ENCODE measurements at regions not wholly inside any gene's neighbourhood (a gene's known extent, or its start where the extent isn't known, plus 50 kb on each side); places are given as distances from the start of the nearest gene placed in this dataset.
"Not testable (repeated sequence)": the region's sequence is repeated elsewhere in the genome, so short reads cannot be mapped to it uniquely, and the experiment has no call there.

DNA sequence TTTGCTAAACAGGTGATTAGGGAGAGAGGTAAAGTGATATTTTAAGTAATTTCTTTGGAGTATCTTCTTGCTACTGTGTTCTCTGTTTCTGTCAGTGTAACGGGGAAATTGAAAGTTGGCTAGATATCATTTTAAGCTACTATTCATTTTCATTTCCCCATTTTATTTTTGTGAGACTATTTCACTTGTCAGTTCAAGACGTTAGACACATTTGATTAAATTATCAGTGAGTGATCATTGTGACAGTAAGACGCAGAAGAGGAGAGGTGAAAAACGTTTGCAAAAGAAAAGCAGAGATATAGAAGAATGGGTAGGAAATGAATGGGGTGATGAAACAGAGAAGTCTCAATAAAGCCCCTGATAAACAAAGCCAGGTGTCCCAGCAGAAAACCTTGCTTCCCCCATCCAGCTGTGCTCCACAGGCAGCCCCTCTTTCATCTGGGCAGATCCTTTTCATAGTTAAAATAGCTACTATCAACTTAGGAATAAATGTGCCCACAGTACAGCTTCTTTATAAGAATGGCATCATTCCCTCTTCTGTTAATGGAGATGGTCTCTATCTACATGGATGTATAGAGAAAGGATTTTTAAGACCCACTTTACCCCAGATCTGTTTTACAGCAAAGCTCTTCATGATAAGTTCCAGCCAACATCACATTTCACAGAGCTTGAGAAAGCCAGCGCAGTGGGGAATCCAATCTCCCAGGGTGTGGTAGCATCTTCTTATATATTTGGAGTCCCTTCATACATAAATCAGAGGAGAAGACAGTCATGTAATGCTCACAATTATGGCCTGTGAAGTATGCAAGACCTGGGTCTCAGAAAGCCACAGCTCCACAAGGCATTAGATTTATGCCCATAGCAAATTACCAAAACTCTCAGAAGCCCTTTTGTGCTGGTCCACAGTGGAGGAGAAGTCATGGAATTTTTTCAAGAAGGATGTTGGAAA lies 138.1 kb upstream of the ITGB1 start:
- peak overlapping the region in 2 of 6 donors; percentile 42 to 57 for H3K27ac Mint-ChIP-seq
- H3K4me1 Mint-ChIP-seq = peaks cover 31 to 42% of the 10 kb centered on the region in 2 donors

GRCh38 chr10:33094263-33095051 lies 136.4 kb upstream of the ITGB1 start:
- Mint-ChIP-seq H3K36me3 (peaks cover 4 to 10% (median 7%) of the 10 kb centered on the region in 3 donors), H3K4me3 (no peak overlapping the region), H3K27ac (peak overlapping the region in 2 of 6 donors; percentile 38 to 73), H3K4me1 (peaks cover 17 to 26% of the 10 kb centered on the region in 2 donors), H3K9me3 (peaks cover 0 to 5% (median 2%) of the 10 kb centered on the region in 6 donors), H3K27me3 (ENCODE audit: low read depth in 3 of 3) (peaks cover 0 to 3% (median 0%) of the 10 kb centered on the region in 3 donors)
- no peak for DNase-seq

More for the DNA sequence above, 138.1 kb upstream of the ITGB1 start:
- peaks cover 0 to 5% (median 2%) of the 10 kb centered on the region in 6 donors for H3K9me3 Mint-ChIP-seq
- no peak overlapping the region for H3K4me3 Mint-ChIP-seq
- H3K27me3 Mint-ChIP-seq (ENCODE audit: low read depth in 3 of 3) = peaks cover 0 to 3% (median 0%) of the 10 kb centered on the region in 3 donors
- H3K36me3 Mint-ChIP-seq = peaks cover 4 to 7% (median 6%) of the 10 kb centered on the region in 3 donors
- no peak for DNase-seq

- Mint-ChIP-seq H3K4me3 (no peak overlapping the region), H3K9me3 (peaks cover 0 to 8% (median 2%) of the 10 kb centered on the region in 6 donors), H3K4me1 (peaks cover 8 to 15% of the 10 kb centered on the region in 2 donors), H3K27ac (no peak overlapping the region), H3K36me3 (peaks cover 4 to 10% (median 7%) of the 10 kb centered on the region in 3 donors), H3K27me3 (ENCODE audit: low read depth in 3 of 3) (no peaks in the 10 kb centered on the region)
- DNase-seq = no peak
Measured at GRCh38 chr10:33093362-33093761, 135.3 kb upstream of the ITGB1 start.

DNA sequence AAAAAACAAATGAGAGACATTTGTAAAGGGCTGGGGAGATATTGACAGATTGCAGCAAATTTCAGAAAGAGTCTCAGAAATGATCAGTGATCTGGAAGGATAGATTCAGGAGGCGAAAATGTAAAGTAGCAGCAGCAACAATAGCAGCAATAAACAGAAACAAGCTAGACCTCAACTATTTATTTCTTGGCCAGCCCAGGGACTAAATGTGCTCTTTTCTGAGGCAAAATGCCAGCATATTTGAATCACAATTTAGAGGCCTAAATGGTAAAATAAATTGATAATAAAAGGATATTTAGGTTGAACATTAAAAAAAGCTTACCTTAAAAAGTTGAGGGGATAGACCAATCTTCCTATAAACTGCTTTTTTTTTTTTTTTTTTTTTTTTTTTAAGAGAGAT lies 134.6 kb upstream of the ITGB1 start:
- H3K4me1 Mint-ChIP-seq = peaks cover 9 to 14% of the 10 kb centered on the region in 2 donors
- peaks cover 0 to 9% (median 3%) of the 10 kb centered on the region in 6 donors for H3K9me3 Mint-ChIP-seq
- H3K36me3 Mint-ChIP-seq = peaks cover 4 to 10% (median 10%) of the 10 kb centered on the region in 3 donors
- no peak overlapping the region for H3K27ac Mint-ChIP-seq
- no peak for DNase-seq
- no peak overlapping the region for H3K4me3 Mint-ChIP-seq
- no peaks in the 10 kb centered on the region for H3K27me3 Mint-ChIP-seq (ENCODE audit: low read depth in 3 of 3)

GRCh38 chr10:33091201-33091600 lies 133.2 kb upstream of the ITGB1 start:
- H3K4me3 Mint-ChIP-seq = no peak overlapping the region
- H3K27ac Mint-ChIP-seq = peak overlapping the region in 1 of 6 donors; percentile 41
- peaks cover 0 to 9% (median 3%) of the 10 kb centered on the region in 6 donors for H3K9me3 Mint-ChIP-seq
- no peak for DNase-seq
- H3K27me3 Mint-ChIP-seq (ENCODE audit: low read depth in 3 of 3) = no peaks in the 10 kb centered on the region
- H3K36me3 Mint-ChIP-seq = peaks cover 4 to 11% (median 10%) of the 10 kb centered on the region in 3 donors
- H3K4me1 Mint-ChIP-seq = peaks cover 16 to 18% of the 10 kb centered on the region in 2 donors

DNA sequence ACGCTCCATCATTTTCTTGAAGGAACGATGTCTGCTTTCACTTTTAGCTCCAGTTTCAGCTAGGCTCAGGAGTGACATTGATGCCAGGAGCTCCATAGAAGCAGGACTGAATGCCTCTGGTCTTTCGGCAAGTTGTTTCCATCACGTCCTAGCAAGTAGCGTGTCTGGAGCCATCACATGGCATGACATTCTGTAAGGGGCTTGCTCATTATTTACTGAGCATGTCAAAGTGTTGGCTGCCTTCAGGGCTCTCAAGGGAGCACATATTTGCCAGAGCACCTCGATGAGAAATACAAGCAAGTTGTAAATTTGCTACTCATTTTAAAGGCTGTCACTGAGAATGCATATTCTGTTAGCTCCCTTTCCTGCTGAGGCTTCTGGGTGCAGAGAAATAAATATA lies 131.0 kb upstream of the ITGB1 start:
- Mint-ChIP-seq H3K9me3 (peaks cover 0 to 5% (median 0%) of the 10 kb centered on the region in 6 donors), H3K4me3 (no peak overlapping the region), H3K27ac (no peak overlapping the region), H3K36me3 (peaks cover 4 to 8% (median 7%) of the 10 kb centered on the region in 3 donors), H3K4me1 (peaks cover 18 to 19% of the 10 kb centered on the region in 2 donors), H3K27me3 (ENCODE audit: low read depth in 3 of 3) (peaks cover 0 to 2% (median 0%) of the 10 kb centered on the region in 3 donors)
- DNase-seq = no peak

- H3K27me3 Mint-ChIP-seq (ENCODE audit: low read depth in 3 of 3) = peaks cover 0 to 2% (median 0%) of the 10 kb centered on the region in 3 donors
- peak overlapping the region in 2 of 6 donors; percentile 2 to 5 for H3K27ac Mint-ChIP-seq
- peaks cover 0 to 4% (median 4%) of the 10 kb centered on the region in 3 donors for H3K36me3 Mint-ChIP-seq
- peaks cover 18 to 19% of the 10 kb centered on the region in 2 donors for H3K4me1 Mint-ChIP-seq
- peaks cover 0 to 5% (median 0%) of the 10 kb centered on the region in 6 donors for H3K9me3 Mint-ChIP-seq
- no peak for DNase-seq
- peak overlapping the region in 3 of 5 donors; percentile 11 to 65 (median 12) for H3K4me3 Mint-ChIP-seq
Measured at GRCh38 chr10:33087922-33088321, 129.9 kb upstream of the ITGB1 start.

- H3K27ac Mint-ChIP-seq = peak overlapping the region in 4 of 6 donors; percentile 4 to 73 (median 28)
- H3K4me1 Mint-ChIP-seq = peaks cover 18 to 19% of the 10 kb centered on the region in 2 donors
- H3K27me3 Mint-ChIP-seq (ENCODE audit: low read depth in 3 of 3) = peaks cover 0 to 2% (median 0%) of the 10 kb centered on the region in 3 donors
- H3K36me3 Mint-ChIP-seq = peaks cover 0 to 4% (median 4%) of the 10 kb centered on the region in 3 donors
- peak overlapping the region in 4 of 5 donors; percentile 12 to 65 (median 29) for H3K4me3 Mint-ChIP-seq
- no peak for DNase-seq
- peaks cover 0 to 5% (median 0%) of the 10 kb centered on the region in 6 donors for H3K9me3 Mint-ChIP-seq
Measured at GRCh38 chr10:33087152-33087551, 129.1 kb upstream of the ITGB1 start.

DNA sequence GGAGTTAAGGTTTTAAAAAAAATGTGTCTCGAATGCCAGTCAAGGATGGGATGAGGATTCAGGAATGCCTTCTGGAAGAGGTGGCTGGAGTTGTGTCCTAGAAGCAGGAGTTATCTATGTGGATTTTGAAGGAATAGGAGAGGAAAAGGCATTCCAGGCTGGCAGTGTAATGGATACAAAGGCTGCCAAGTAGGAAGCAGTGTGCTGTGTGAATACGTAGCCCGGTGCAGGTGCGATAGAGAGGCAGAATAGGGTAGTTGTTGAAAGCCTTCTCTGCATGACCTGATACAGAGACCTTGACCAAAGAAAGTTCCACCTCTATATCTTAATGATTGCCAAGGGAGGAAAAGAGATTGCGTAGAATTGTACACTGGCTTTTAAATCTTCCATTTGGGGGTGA lies 128.1 kb upstream of the ITGB1 start:
- H3K4me3 Mint-ChIP-seq = peak overlapping the region in 1 of 5 donors; percentile 14

GRCh38 chr10:33085313-33085833 lies 127.3 kb upstream of the ITGB1 start:
- H3K36me3 Mint-ChIP-seq = peaks cover 0 to 4% (median 4%) of the 10 kb centered on the region in 3 donors
- no peak for DNase-seq
- H3K4me3 Mint-ChIP-seq = no peak overlapping the region
- peaks cover 18 to 19% of the 10 kb centered on the region in 2 donors for H3K4me1 Mint-ChIP-seq
- peaks cover 0 to 3% (median 0%) of the 10 kb centered on the region in 3 donors for H3K27me3 Mint-ChIP-seq (ENCODE audit: low read depth in 3 of 3)
- H3K27ac Mint-ChIP-seq = peak overlapping the region in 1 of 6 donors; percentile 27
- peaks cover 0 to 5% (median 0%) of the 10 kb centered on the region in 6 donors for H3K9me3 Mint-ChIP-seq

More for the DNA sequence above, 128.1 kb upstream of the ITGB1 start:
- no peak for DNase-seq
- Mint-ChIP-seq H3K36me3 (peaks cover 0 to 4% (median 4%) of the 10 kb centered on the region in 3 donors), H3K4me1 (peaks cover 18 to 19% of the 10 kb centered on the region in 2 donors), H3K27me3 (ENCODE audit: low read depth in 3 of 3) (peaks cover 0 to 2% (median 0%) of the 10 kb centered on the region in 3 donors), H3K9me3 (peaks cover 0 to 5% (median 0%) of the 10 kb centered on the region in 6 donors), H3K27ac (no peak overlapping the region)

DNA sequence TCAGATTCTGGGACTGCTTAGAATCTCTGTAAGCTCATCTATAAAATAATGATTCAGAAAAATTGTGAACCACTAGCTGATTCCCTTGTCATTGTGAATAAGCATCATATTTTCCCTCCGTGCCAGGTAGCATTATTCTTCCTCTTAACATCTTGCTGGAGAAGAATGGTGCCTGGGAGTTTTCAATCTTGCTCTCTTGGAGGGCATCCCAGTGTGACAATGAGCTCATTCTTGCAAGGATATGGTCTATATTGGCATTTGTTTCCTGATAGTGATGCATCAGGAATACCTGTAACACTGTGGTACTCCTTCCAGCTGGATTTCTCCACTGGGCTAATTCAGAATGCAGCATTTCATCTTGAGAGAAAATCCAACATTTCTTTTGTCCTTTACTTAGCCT lies 126.4 kb upstream of the ITGB1 start:
- peaks cover 0 to 8% (median 8%) of the 10 kb centered on the region in 3 donors for H3K36me3 Mint-ChIP-seq
- peaks cover 0 to 6% (median 0%) of the 10 kb centered on the region in 3 donors for H3K27me3 Mint-ChIP-seq (ENCODE audit: low read depth in 3 of 3)
- H3K4me3 Mint-ChIP-seq = no peak overlapping the region
- H3K27ac Mint-ChIP-seq = no peak overlapping the region
- DNase-seq = no peak
- H3K4me1 Mint-ChIP-seq = peaks cover 18 to 19% of the 10 kb centered on the region in 2 donors
- H3K9me3 Mint-ChIP-seq = peaks cover 0 to 5% (median 0%) of the 10 kb centered on the region in 6 donors

GRCh38 chr10:33082373-33082895 lies 124.4 kb upstream of the ITGB1 start:
- H3K4me3 Mint-ChIP-seq = no peak overlapping the region
- H3K9me3 Mint-ChIP-seq = no peaks in the 10 kb centered on the region
- H3K4me1 Mint-ChIP-seq = peaks cover 11 to 13% of the 10 kb centered on the region in 2 donors
- H3K27ac Mint-ChIP-seq = no peak overlapping the region
- H3K27me3 Mint-ChIP-seq (ENCODE audit: low read depth in 3 of 3) = peaks cover 0 to 9% (median 0%) of the 10 kb centered on the region in 3 donors
- no peak for DNase-seq
- peaks cover 0 to 9% (median 4%) of the 10 kb centered on the region in 3 donors for H3K36me3 Mint-ChIP-seq

- not testable (repeated sequence) for H3K9me3 Mint-ChIP-seq, H3K4me1 Mint-ChIP-seq, H3K27ac Mint-ChIP-seq, H3K36me3 Mint-ChIP-seq, DNase-seq, H3K4me3 Mint-ChIP-seq
- peaks cover 0 to 14% (median 0%) of the 10 kb centered on the region in 3 donors for H3K27me3 Mint-ChIP-seq (ENCODE audit: low read depth in 3 of 3)
Measured at GRCh38 chr10:33080467-33080866, 122.4 kb upstream of the ITGB1 start.
